Body of pancreas (tissue), 4 donors: ENCODE measurements at regions not wholly inside any gene's neighbourhood (a gene's known extent, or its start where the extent isn't known, plus 50 kb on each side); places are given as distances from the start of the nearest gene placed in this dataset.

Experiments
- ATAC-seq: fragments of 150-250 bp; one replicate; pipeline ENCODE4 v1.9.1; 2016
- DNase-seq, 4 donors: peaks; one replicate each; pipeline ENCODE4 v3.0.0-alpha.2; 2019
- H3K27ac ChIP-seq, 4 donors: fragments of 200-600 bp; sonication (generic); 1 replicate in 3 of 4; 2 replicates in 1 of 4; pipeline versions ENCODE4 v1.5.1 to v1.6.1; 2016 to 2019; ENCODE audit warnings: mild to moderate bottlenecking in 1 of 4, mixed read lengths in 1 of 4, moderate library complexity in 1 of 4
- H3K27me3 ChIP-seq, 2 donors: fragments of 200-600 bp; sonication (generic); one replicate each; pipeline ENCODE4 v1.6.0; 2016; ENCODE audit warnings: mild to moderate bottlenecking in 1 of 2
- H3K36me3 ChIP-seq, 2 donors: fragments of 200-600 bp; sonication (generic); replicated peaks in 1 of 2; 2 replicates each; pipeline ENCODE4 v1.5.1; 2016; ENCODE audit warnings: low read depth in 2 of 2; ENCODE audit not compliant: insufficient read depth in 1 of 2
- H3K4me1 ChIP-seq: fragments of 200-600 bp; sonication (generic); one replicate; pipeline ENCODE4 v1.6.0; 2016
- H3K4me3 ChIP-seq, 2 donors: fragments of 200-600 bp; sonication (generic); 1 replicate in 1 of 2; 2 replicates in 1 of 2; pipeline ENCODE4 v1.5.1; 2016 to 2019
- H3K9me3 ChIP-seq, 3 donors: fragments of 200-600 bp; sonication (generic); 1 replicate in 2 of 3; 2 replicates in 1 of 3; pipeline ENCODE4 v1.5.1; 2016
- CTCF ChIP-seq, 7 experiments: fragments of 450-650 bp in 4 of 7; fragments of 200-600 bp in 3 of 7; sonication (generic) in 3 of 7; IDR thresholded peaks; one replicate each; pipeline ENCODE4 v1.5.1; 2016 to 2019; ENCODE audit warnings: antibody characterized with exemption in 7 of 7
- POLR2A ChIP-seq, 3 donors: fragments of 450-650 bp; IDR thresholded peaks; one replicate each; pipeline ENCODE4 v1.6.1; 2016; ENCODE audit warnings: antibody characterized with exemption in 3 of 3, mild to moderate bottlenecking in 2 of 3
- WGBS, 2 donors: methylation state at CpG; one replicate each; pipeline ENCODE4 v1.1.5; 2017; 5-methylcytosine and 5-hydroxymethylcytosine counted together
- intact Hi-C: fragments of 100-400 bp; cut with DNase I; formaldehyde crosslinking; loops from one replicate; pipeline ENCODE4 v1.15.1; 2023

GRCh38 chr5:152864447-152864846 is 459.4 kb upstream of the NMUR2 start:
- 51 to 53% methylated on average over 3 of the region's 3 CpGs for WGBS, 2 donors
- no peak overlapping the region for H3K27ac ChIP-seq
- no peaks in the 10 kb centered on the region for H3K27me3 ChIP-seq
- DNase-seq (no peak), ATAC-seq (no peak)
- H3K9me3 ChIP-seq, result no peaks in the 10 kb centered on the region
- TF ChIP-seq CTCF (IDR thresholded peaks at IDR 0.05) (no peak), POLR2A (IDR thresholded peaks at IDR 0.05) (no peak)
- intact Hi-C loops, result no loop called here
- no peaks in the 10 kb centered on the region for H3K4me1 ChIP-seq
- H3K36me3 ChIP-seq, result no peaks in the 10 kb centered on the region
- no peak overlapping the region for H3K4me3 ChIP-seq

GRCh38 chr5:152864991-152865390 is 459.9 kb upstream of the NMUR2 start:
- no peak overlapping the region for H3K4me3 ChIP-seq
- no peaks in the 10 kb centered on the region for H3K4me1 ChIP-seq
- H3K9me3 ChIP-seq, result no peaks in the 10 kb centered on the region
- H3K27ac ChIP-seq, result no peak overlapping the region
- intact Hi-C loops, result no loop called here
- TF ChIP-seq POLR2A (IDR thresholded peaks at IDR 0.05) (no peak), CTCF (IDR thresholded peaks at IDR 0.05) (no peak)
- DNase-seq, result no peak
- H3K36me3 ChIP-seq, result no peaks in the 10 kb centered on the region
- no peak for ATAC-seq
- H3K27me3 ChIP-seq, result no peaks in the 10 kb centered on the region

- TF ChIP-seq CTCF (IDR thresholded peaks at IDR 0.05) (no peak), POLR2A (IDR thresholded peaks at IDR 0.05) (no peak)
- WGBS, 2 donors, result 84 to 87% methylated on average over 4 of the region's 4 CpGs
- Histone ChIP-seq H3K4me1 (no peaks in the 10 kb centered on the region), H3K27me3 (no peaks in the 10 kb centered on the region), H3K36me3 (no peaks in the 10 kb centered on the region), H3K9me3 (no peaks in the 10 kb centered on the region), H3K4me3 (no peak overlapping the region), H3K27ac (no peak overlapping the region)
- intact Hi-C loops, result no loop called here
- DNase-seq (no peak), ATAC-seq (no peak)
Measured at GRCh38 chr5:152869971-152870370, 464.9 kb upstream of the NMUR2 start.

GRCh38 chr5:152882621-152883020 is 477.5 kb upstream of the NMUR2 start:
- H3K36me3 ChIP-seq, result no peaks in the 10 kb centered on the region
- ATAC-seq, result no peak
- H3K4me3 ChIP-seq, result no peak overlapping the region
- 42 to 63% methylated on average over 2 of the region's 2 CpGs for WGBS, 2 donors
- H3K27ac ChIP-seq, result no peak overlapping the region
- no peak for DNase-seq
- no peak for TF ChIP-seq CTCF (IDR thresholded peaks at IDR 0.05)
- TF ChIP-seq POLR2A (IDR thresholded peaks at IDR 0.05), result no peak
- no peaks in the 10 kb centered on the region for H3K27me3 ChIP-seq
- no peaks in the 10 kb centered on the region for H3K4me1 ChIP-seq
- no peaks in the 10 kb centered on the region for H3K9me3 ChIP-seq
- intact Hi-C loops, result no loop called here

- no peak for ATAC-seq
- Histone ChIP-seq H3K27me3 (no peaks in the 10 kb centered on the region), H3K27ac (no peak overlapping the region), H3K9me3 (no peaks in the 10 kb centered on the region), H3K36me3 (no peaks in the 10 kb centered on the region), H3K4me3 (no peak overlapping the region), H3K4me1 (no peaks in the 10 kb centered on the region)
- intact Hi-C loops, result no loop called here
- TF ChIP-seq POLR2A (IDR thresholded peaks at IDR 0.05), result no peak
- no peak for TF ChIP-seq CTCF (IDR thresholded peaks at IDR 0.05)
- DNase-seq, result no peak
- 22 to 27% methylated on average over 3 of the region's 3 CpGs for WGBS, 2 donors
Measured at GRCh38 chr5:152883066-152883775, 478.1 kb upstream of the NMUR2 start.
